ENCODE measurements at regions not wholly inside any gene's neighbourhood (a gene's known extent, or its start where the extent isn't known, plus 50 kb on each side); places are given as distances from the start of the nearest gene placed in this dataset.

GRCh38 chrX:45445745-45446412, 245.2 kb upstream of the DIPK2B start:
- DNase-seq (ENCODE audit: low spot score) = no peak

GRCh38 chrX:45437186-45437585, 236.5 kb upstream of the DIPK2B start:
- in situ Hi-C loops (cut with MboI; ENCODE audit: low sequenced_read_pairs, unreplicated experiment) = no loop called here
- TF ChIP-seq, protein P1, sequence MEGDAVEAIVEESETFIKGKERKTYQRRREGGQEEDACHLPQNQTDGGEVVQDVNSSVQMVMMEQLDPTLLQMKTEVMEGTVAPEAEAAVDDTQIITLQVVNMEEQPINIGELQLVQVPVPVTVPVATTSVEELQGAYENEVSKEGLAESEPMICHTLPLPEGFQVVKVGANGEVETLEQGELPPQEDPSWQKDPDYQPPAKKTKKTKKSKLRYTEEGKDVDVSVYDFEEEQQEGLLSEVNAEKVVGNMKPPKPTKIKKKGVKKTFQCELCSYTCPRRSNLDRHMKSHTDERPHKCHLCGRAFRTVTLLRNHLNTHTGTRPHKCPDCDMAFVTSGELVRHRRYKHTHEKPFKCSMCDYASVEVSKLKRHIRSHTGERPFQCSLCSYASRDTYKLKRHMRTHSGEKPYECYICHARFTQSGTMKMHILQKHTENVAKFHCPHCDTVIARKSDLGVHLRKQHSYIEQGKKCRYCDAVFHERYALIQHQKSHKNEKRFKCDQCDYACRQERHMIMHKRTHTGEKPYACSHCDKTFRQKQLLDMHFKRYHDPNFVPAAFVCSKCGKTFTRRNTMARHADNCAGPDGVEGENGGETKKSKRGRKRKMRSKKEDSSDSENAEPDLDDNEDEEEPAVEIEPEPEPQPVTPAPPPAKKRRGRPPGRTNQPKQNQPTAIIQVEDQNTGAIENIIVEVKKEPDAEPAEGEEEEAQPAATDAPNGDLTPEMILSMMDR (IDR thresholded peaks at IDR 0.05; ENCODE audit: borderline replicate concordance, control extremely low read depth, extremely low read depth, insufficient read depth, missing control alignments) = no peak
- no peak for DNase-seq (ENCODE audit: low spot score)

More at GRCh38 chrX:45445745-45446412, 245.2 kb upstream of the DIPK2B start:
- in situ Hi-C loops (cut with MboI; ENCODE audit: low sequenced_read_pairs, unreplicated experiment) = no loop called here
- TF ChIP-seq, protein P1 (IDR thresholded peaks at IDR 0.05; ENCODE audit: borderline replicate concordance, control extremely low read depth, extremely low read depth, insufficient read depth, missing control alignments) = no peak

GRCh38 chrX:45435481-45435880, 234.8 kb upstream of the DIPK2B start:
- TF ChIP-seq, protein P1 (IDR thresholded peaks at IDR 0.05; ENCODE audit: borderline replicate concordance, control extremely low read depth, extremely low read depth, insufficient read depth, missing control alignments) = no peak
- in situ Hi-C loops (cut with MboI; ENCODE audit: low sequenced_read_pairs, unreplicated experiment) = no loop called here
- no peak for DNase-seq (ENCODE audit: low spot score)

- no peak for DNase-seq (ENCODE audit: low spot score)
- in situ Hi-C loops (cut with MboI; ENCODE audit: low sequenced_read_pairs, unreplicated experiment) = no loop called here
- TF ChIP-seq, protein P1 (IDR thresholded peaks at IDR 0.05; ENCODE audit: borderline replicate concordance, control extremely low read depth, extremely low read depth, insufficient read depth, missing control alignments) = no peak
These were observed 233.6 kb upstream of the DIPK2B start for GRCh38 chrX:45434231-45434630.

- no peak for DNase-seq (ENCODE audit: low spot score)
- in situ Hi-C loops (cut with MboI; ENCODE audit: low sequenced_read_pairs, unreplicated experiment) = no loop called here
- TF ChIP-seq, protein P1 (IDR thresholded peaks at IDR 0.05; ENCODE audit: borderline replicate concordance, control extremely low read depth, extremely low read depth, insufficient read depth, missing control alignments) = no peak
These were observed 228.2 kb upstream of the DIPK2B start for GRCh38 chrX:45428831-45429230.

DNA sequence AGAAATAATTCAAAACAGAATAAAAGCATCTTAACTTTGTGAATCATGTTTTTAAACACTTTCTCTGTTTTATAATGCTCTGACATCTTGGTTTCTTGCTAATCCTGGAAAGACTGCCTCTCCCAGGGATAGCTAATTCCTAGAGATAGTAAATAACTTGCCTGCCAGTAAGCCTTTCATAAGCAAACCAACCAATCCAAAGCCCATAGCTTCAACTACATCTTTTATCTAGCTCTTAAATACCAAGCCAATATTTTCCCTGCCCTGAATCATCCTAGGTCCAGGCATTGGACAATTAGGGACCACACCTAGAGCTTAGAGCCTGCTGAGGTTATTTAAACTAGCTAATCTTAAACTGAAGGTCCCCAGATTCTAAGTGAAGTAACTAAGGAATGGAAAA, 223.7 kb upstream of the DIPK2B start:
- no peak for DNase-seq (ENCODE audit: low spot score)

More for the DNA sequence above, 223.7 kb upstream of the DIPK2B start:
- TF ChIP-seq, protein P1 (IDR thresholded peaks at IDR 0.05; ENCODE audit: borderline replicate concordance, control extremely low read depth, extremely low read depth, insufficient read depth, missing control alignments) = no peak
- in situ Hi-C loops (cut with MboI; ENCODE audit: low sequenced_read_pairs, unreplicated experiment) = no loop called here
